Astrocyte of the spinal cord (primary cell): ENCODE measurements at regions not wholly inside any gene's neighbourhood (a gene's known extent, or its start where the extent isn't known, plus 50 kb on each side); places are given as distances from the start of the nearest gene placed in this dataset.

ENCODE experiments used
- DNase-seq: peaks from one replicate; pipeline ENCODE4 v3.0.0; 2011; ENCODE audit warnings: low read depth, low spot score
- H3K4me3 ChIP-seq: 2 replicates; pipeline ENCODE4 v1.5.1; 2011; ENCODE audit warnings: low read depth, mild to moderate bottlenecking, low read length, moderate library complexity
- in situ Hi-C: cut with HindIII; loops from 2 replicates; pipeline ENCODE4 v1.10.0; 2017; ENCODE audit warnings: low sequenced_read_pairs
- TF ChIP-seq, protein P1 (sequence below): IDR thresholded peaks from 2 replicates; pipeline ENCODE4 v1.5.1; 2012; ENCODE audit warnings: low read depth, mild to moderate bottlenecking, low read length, inconsistent platforms

DNA sequence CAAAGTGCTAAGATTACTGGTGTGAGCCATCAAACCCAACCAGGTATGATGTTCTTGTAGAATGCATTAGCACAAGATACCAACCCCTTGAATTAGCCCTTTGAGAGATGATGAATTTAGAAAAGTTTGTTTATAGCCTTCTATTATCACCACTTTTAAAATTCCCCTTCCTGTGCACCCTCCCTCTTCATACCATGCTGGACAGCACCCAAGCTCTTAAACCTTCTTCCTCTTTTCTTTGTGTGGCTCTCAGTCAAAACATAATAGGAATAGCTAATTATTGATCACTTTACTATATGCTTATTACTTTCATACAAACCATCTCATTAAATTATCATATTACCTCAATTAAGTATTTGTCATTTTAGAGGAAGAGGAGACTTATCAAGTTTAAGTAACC, 87.6 kb upstream of the TMED7 start:
- no peak for DNase-seq
- TF ChIP-seq, protein P1, sequence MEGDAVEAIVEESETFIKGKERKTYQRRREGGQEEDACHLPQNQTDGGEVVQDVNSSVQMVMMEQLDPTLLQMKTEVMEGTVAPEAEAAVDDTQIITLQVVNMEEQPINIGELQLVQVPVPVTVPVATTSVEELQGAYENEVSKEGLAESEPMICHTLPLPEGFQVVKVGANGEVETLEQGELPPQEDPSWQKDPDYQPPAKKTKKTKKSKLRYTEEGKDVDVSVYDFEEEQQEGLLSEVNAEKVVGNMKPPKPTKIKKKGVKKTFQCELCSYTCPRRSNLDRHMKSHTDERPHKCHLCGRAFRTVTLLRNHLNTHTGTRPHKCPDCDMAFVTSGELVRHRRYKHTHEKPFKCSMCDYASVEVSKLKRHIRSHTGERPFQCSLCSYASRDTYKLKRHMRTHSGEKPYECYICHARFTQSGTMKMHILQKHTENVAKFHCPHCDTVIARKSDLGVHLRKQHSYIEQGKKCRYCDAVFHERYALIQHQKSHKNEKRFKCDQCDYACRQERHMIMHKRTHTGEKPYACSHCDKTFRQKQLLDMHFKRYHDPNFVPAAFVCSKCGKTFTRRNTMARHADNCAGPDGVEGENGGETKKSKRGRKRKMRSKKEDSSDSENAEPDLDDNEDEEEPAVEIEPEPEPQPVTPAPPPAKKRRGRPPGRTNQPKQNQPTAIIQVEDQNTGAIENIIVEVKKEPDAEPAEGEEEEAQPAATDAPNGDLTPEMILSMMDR = no peak
- no peak overlapping the region for H3K4me3 ChIP-seq
- in situ Hi-C loops = no loop called here

DNA sequence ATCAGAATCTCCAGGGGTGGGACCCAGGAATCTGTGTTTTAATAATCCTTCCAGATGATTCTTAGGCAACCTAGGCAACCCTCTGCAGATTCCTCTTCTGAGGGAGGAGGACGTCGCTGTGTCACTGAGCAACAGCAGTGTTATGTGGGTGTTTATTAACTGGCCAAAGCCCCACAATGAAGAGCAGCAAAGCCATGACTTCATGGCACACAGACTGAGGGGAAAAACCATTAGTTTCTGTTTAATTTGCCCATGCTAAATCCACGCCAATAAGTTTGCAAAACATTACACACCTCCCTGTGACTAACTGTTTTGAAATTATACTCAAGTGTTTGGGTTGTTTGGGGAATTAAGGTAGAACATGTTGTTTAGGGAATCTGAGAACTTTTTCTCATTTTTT, 83.7 kb upstream of the TMED7 start:
- in situ Hi-C loops = no loop called here
- DNase-seq = no peak
- TF ChIP-seq, protein P1 = no peak
- H3K4me3 ChIP-seq = no peak overlapping the region

DNA sequence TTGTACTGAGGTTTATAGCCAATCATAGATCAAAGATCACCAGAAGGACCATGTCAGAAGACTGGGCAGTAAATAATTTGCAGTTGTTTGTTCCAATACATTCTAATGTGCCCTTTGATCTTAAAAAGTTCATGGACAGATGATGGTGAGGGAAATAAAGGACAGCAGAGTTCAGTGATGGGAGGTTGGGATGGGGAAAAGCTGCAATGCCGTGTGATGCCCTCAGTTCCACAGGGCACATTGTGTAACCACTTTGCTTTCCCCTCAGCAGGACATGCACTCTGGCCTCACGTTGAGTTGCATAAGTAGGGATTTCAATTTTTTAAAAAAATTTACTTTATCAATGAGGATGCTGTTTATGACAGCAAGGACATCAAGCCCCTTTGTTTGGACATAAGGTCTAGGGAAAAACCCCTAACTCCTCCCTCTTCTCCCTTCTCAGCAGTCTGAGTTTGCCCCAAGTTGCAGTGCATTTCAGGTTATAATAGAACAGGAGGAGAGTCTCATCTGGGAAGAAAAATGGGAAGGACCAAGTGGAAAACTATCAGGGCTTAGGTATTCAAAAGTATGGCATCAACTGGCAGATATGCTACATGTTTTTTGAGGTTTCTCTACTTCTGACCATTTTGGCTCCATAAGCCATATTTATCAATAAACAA, 83.1 kb upstream of the TMED7 start:
- in situ Hi-C loops = no loop called here
- TF ChIP-seq, protein P1 = no peak
- DNase-seq = no peak
- no peak overlapping the region for H3K4me3 ChIP-seq

DNA sequence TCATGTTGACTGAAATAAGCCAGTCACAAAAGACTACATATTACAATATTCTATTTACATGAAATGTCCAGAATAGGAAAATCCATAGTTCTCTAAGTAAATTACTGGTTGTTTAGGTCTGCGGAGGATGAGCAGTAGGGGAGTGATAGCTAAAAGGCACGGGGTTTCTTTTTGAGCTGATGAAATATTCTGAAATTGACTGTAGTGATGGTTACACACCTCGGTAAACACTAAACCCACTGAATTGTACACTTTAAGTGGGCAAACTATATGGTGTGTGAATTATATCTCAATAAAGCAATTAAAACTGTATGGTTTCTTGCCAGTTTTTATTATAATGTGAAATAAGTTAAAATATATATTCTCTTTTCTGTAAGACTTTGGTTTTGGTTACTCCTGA, 77.7 kb upstream of the TMED7 start:
- in situ Hi-C loops = no loop called here
- no peak for DNase-seq
- TF ChIP-seq, protein P1 = no peak

DNA sequence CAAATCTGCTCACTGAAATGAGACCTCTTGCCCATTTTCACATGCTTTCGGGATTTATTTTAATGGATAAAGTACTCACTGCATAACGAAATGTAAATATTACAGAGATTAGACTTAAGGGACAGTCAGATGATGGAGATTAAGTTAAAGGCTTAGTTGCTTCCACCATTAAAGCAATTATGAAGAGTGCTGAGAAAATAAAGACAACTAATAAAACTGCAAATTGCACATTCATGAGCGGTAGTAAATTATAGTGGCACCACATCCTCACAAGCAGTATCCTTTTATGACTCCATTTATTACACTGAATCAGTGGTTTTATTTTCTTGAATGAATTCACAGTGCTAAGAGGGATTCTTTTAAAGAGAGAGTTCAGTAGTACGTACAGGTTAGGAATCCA, 76.2 kb upstream of the TMED7 start:
- TF ChIP-seq, protein P1 = no peak
- H3K4me3 ChIP-seq = no peak overlapping the region
- in situ Hi-C loops = no loop called here
- DNase-seq = no peak

More for the DNA sequence above, 77.7 kb upstream of the TMED7 start:
- no peak overlapping the region for H3K4me3 ChIP-seq

DNA sequence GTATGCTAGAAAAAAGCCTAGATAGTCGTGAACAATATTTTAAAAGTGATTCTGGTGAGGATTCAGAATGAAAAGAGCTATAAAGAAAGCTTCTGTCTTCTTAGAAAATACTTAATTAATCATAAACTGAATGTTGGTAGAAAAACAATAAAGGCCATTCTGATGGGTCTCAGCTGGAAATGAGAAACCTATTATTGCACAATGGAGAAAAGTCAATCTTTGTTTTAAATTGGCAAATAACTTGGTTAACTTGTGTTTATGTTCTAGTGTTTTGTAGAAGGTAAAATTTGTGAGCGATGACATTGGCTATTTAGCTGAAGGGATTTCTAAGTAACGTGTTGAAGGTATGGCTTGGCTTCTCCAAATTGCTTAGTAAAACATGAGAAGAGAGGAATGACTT, 74.1 kb upstream of the TMED7 start:
- TF ChIP-seq, protein P1 = no peak
- H3K4me3 ChIP-seq = no peak overlapping the region
- in situ Hi-C loops = no loop called here
- DNase-seq = no peak

DNA sequence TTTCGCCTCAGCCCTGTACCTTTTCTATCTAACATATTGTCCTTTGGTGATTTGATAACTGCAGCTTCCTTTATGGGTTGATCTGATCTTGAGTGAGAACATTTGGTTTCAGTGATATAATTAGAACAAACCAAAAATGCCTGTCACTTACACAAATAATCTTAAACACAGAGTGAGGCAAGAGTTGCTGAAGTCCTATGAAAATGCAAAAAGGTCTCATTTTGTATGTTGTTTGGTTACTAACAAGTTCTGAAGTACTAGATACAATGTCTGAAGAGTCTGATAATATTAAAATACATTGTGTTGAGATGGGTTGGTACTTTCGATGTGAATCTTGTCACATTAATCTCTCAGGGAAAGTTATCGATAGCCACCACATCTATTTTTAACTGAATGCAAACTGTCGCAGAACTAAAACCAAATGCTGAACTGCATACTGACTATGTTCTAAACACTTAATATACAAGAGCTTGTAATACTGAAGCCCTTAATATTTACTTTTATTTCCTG, 70.4 kb upstream of the TMED7 start:
- H3K4me3 ChIP-seq = no peak overlapping the region
- no peak for DNase-seq
- in situ Hi-C loops = no loop called here
- TF ChIP-seq, protein P1 = no peak
